ENCODE measurements at regions not wholly inside any gene's neighbourhood (a gene's known extent, or its start where the extent isn't known, plus 50 kb on each side); places are given as distances from the start of the nearest gene placed in this dataset.

DNA sequence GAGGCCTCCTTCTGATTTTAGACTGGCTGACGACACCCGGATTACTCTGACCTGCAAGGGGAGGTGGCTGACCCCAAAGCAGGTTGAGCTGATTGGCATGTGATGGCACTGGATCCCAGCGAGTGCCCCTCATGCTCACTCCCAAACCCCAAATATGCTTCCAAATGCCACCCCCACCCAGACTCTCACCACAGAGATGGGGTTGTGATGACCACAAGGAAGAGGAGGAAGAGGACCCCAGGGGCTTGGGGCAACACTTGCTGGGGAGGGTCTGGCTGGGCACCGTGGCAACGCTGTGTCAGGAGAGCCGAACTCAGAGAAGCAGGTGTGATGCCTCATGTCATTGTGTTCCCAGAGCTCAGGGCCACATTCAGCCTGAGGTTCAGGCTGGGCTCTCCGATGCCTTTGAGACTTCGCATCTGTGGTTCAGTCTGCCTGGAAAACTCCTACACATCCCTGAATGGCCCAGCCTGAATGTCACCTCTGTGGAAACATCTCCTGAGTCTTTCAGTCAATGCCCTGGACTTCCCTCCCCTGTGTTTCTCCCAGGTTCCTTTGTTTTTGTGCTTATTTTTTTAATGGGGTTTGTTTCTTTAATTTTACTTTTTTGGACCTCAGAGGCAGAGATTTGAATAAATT is 169.1 kb upstream of the PMEPA1 start:
- no peak overlapping the region for H3K4ac ChIP-seq (ENCODE audit: low read depth in 1 of 2, low read length in 2 of 2)
- H3K14ac ChIP-seq (ENCODE audit: low read length in 2 of 2): no peak overlapping the region

DNA sequence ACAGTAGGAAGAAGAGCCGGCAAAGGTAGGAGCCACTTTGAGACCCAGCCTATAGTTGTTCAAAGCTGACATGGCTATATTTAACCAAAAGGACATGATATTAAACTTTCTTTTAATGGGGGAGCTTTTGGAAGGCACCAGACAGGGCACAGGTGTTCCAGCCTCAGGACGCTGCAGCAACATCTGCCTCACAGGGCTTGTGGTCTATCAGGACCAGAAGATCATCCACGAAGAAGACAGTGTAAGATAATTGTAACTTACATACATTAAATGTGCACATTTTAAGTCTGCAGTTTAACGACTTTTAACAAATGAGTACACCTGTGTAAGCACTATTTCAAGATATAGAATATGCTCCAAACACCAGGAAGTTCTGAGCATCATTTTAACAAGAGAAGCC is 168.2 kb upstream of the PMEPA1 start:
- WGBS: 75% methylated on average over 3 of the region's 4 CpGs
- Histone ChIP-seq H2BK120ac (ENCODE audit: low read depth, low read length) (no peak overlapping the region), H3K4me3 (ENCODE audit: insufficient read depth in 1 of 2, low read depth in 1 of 2, low read length in 2 of 2) (no peak overlapping the region), H3K4ac (ENCODE audit: low read depth in 1 of 2, low read length in 2 of 2) (no peak overlapping the region), H2AK5ac (ENCODE audit: low read length, severe bottlenecking) (no peak overlapping the region), H4K8ac (ENCODE audit: low read length) (no peak overlapping the region), H3K9ac (ENCODE audit: low read length) (no peak overlapping the region), H3K27me3 (ENCODE audit: control insufficient read depth in 1 of 2, insufficient read depth in 1 of 2, low read length in 2 of 2) (peaks cover 12 to 79% of the 10 kb centered on the region in 2 experiments), H3K27ac (ENCODE audit: low read length, poor library complexity, severe bottlenecking) (no peak overlapping the region), H3K4me1 (ENCODE audit: control insufficient read depth, insufficient read depth, low read depth, low read length) (no peaks in the 10 kb centered on the region), H2BK15ac (ENCODE audit: low read depth, poor library complexity, severe bottlenecking) (no peak overlapping the region), H3K36me3 (ENCODE audit: control insufficient read depth in 1 of 2, insufficient read depth in 2 of 2, low read depth in 1 of 2, low read length in 2 of 2) (no peaks in the 10 kb centered on the region), H3K79me1 (replicated peaks; ENCODE audit: low read length, poor library complexity, severe bottlenecking) (no peaks in the 10 kb centered on the region), H3K14ac (ENCODE audit: low read length in 2 of 2) (no peak overlapping the region), H3K4me2 (ENCODE audit: low read length, poor library complexity, severe bottlenecking) (no peak overlapping the region), H2AFZ (ENCODE audit: low read depth, low read length) (no peak overlapping the region), H2BK12ac (ENCODE audit: low read length in 2 of 2) (no peak overlapping the region), H3K18ac (ENCODE audit: low read depth in 1 of 2, low read length in 2 of 2) (no peak overlapping the region), H3K23ac (ENCODE audit: low read length in 2 of 2) (no peak overlapping the region), H4K91ac (ENCODE audit: low read length) (no peak overlapping the region), H3K9me3 (ENCODE audit: control insufficient read depth, low read length) (no peaks in the 10 kb centered on the region), H2BK5ac (ENCODE audit: low read depth, low read length, poor library complexity, severe bottlenecking) (no peak overlapping the region)
- DNase-seq: no peak

More for the DNA sequence above, 169.1 kb upstream of the PMEPA1 start:
- H3K4me2 ChIP-seq (ENCODE audit: low read length, poor library complexity, severe bottlenecking): no peak overlapping the region
- no peak overlapping the region for H2BK15ac ChIP-seq (ENCODE audit: low read depth, poor library complexity, severe bottlenecking)
- no peaks in the 10 kb centered on the region for H3K79me1 ChIP-seq (replicated peaks; ENCODE audit: low read length, poor library complexity, severe bottlenecking)
- no peak for DNase-seq
- no peak overlapping the region for H3K23ac ChIP-seq (ENCODE audit: low read length in 2 of 2)
- no peak overlapping the region for H3K9ac ChIP-seq (ENCODE audit: low read length)
- no peak overlapping the region for H2BK12ac ChIP-seq (ENCODE audit: low read length in 2 of 2)
- H2AK5ac ChIP-seq (ENCODE audit: low read length, severe bottlenecking): no peak overlapping the region
- H4K8ac ChIP-seq (ENCODE audit: low read length): no peak overlapping the region
- H3K4me1 ChIP-seq (ENCODE audit: control insufficient read depth, insufficient read depth, low read depth, low read length): no peaks in the 10 kb centered on the region
- no peak overlapping the region for H2AFZ ChIP-seq (ENCODE audit: low read depth, low read length)
- no peaks in the 10 kb centered on the region for H3K36me3 ChIP-seq (ENCODE audit: control insufficient read depth in 1 of 2, insufficient read depth in 2 of 2, low read depth in 1 of 2, low read length in 2 of 2)
- H4K91ac ChIP-seq (ENCODE audit: low read length): no peak overlapping the region
- no peak overlapping the region for H2BK120ac ChIP-seq (ENCODE audit: low read depth, low read length)
- no peak overlapping the region for H3K4me3 ChIP-seq (ENCODE audit: insufficient read depth in 1 of 2, low read depth in 1 of 2, low read length in 2 of 2)
- no peak overlapping the region for H3K27ac ChIP-seq (ENCODE audit: low read length, poor library complexity, severe bottlenecking)
- 79% methylated on average over 7 of the region's 8 CpGs for WGBS
- H2BK5ac ChIP-seq (ENCODE audit: low read depth, low read length, poor library complexity, severe bottlenecking): no peak overlapping the region
- H3K9me3 ChIP-seq (ENCODE audit: control insufficient read depth, low read length): no peaks in the 10 kb centered on the region
- peaks cover 12 to 75% of the 10 kb centered on the region in 2 experiments for H3K27me3 ChIP-seq (ENCODE audit: control insufficient read depth in 1 of 2, insufficient read depth in 1 of 2, low read length in 2 of 2)
- H3K18ac ChIP-seq (ENCODE audit: low read depth in 1 of 2, low read length in 2 of 2): no peak overlapping the region

- H3K27ac ChIP-seq (ENCODE audit: low read length, poor library complexity, severe bottlenecking): no peak overlapping the region
- no peak overlapping the region for H2BK120ac ChIP-seq (ENCODE audit: low read depth, low read length)
- no peak overlapping the region for H3K23ac ChIP-seq (ENCODE audit: low read length in 2 of 2)
- no peak overlapping the region for H4K8ac ChIP-seq (ENCODE audit: low read length)
- no peak overlapping the region for H2AK5ac ChIP-seq (ENCODE audit: low read length, severe bottlenecking)
- H4K91ac ChIP-seq (ENCODE audit: low read length): no peak overlapping the region
- no peak overlapping the region for H3K18ac ChIP-seq (ENCODE audit: low read depth in 1 of 2, low read length in 2 of 2)
- H3K36me3 ChIP-seq (ENCODE audit: control insufficient read depth in 1 of 2, insufficient read depth in 2 of 2, low read depth in 1 of 2, low read length in 2 of 2): no peaks in the 10 kb centered on the region
- no peaks in the 10 kb centered on the region for H3K4me1 ChIP-seq (ENCODE audit: control insufficient read depth, insufficient read depth, low read depth, low read length)
- H2AFZ ChIP-seq (ENCODE audit: low read depth, low read length): no peak overlapping the region
- H3K27me3 ChIP-seq (ENCODE audit: control insufficient read depth in 1 of 2, insufficient read depth in 1 of 2, low read length in 2 of 2): peaks cover 12 to 81% of the 10 kb centered on the region in 2 experiments
- no peak overlapping the region for H2BK15ac ChIP-seq (ENCODE audit: low read depth, poor library complexity, severe bottlenecking)
- WGBS: 74% methylated on average over 16 of the region's 16 CpGs
- H2BK5ac ChIP-seq (ENCODE audit: low read depth, low read length, poor library complexity, severe bottlenecking): no peak overlapping the region
- H3K9ac ChIP-seq (ENCODE audit: low read length): no peak overlapping the region
- H3K4me3 ChIP-seq (ENCODE audit: insufficient read depth in 1 of 2, low read depth in 1 of 2, low read length in 2 of 2): no peak overlapping the region
- DNase-seq: no peak
- H3K14ac ChIP-seq (ENCODE audit: low read length in 2 of 2): no peak overlapping the region
- no peak overlapping the region for H3K4me2 ChIP-seq (ENCODE audit: low read length, poor library complexity, severe bottlenecking)
- no peak overlapping the region for H3K4ac ChIP-seq (ENCODE audit: low read depth in 1 of 2, low read length in 2 of 2)
- H2BK12ac ChIP-seq (ENCODE audit: low read length in 2 of 2): no peak overlapping the region
- no peaks in the 10 kb centered on the region for H3K9me3 ChIP-seq (ENCODE audit: control insufficient read depth, low read length)
- no peaks in the 10 kb centered on the region for H3K79me1 ChIP-seq (replicated peaks; ENCODE audit: low read length, poor library complexity, severe bottlenecking)
These were observed 167.5 kb upstream of the PMEPA1 start for GRCh38 chr20:57877131-57877824.

GRCh38 chr20:57876163-57876562 is 166.3 kb upstream of the PMEPA1 start:
- Histone ChIP-seq H3K79me1 (replicated peaks; ENCODE audit: low read length, poor library complexity, severe bottlenecking) (no peaks in the 10 kb centered on the region), H2BK15ac (ENCODE audit: low read depth, poor library complexity, severe bottlenecking) (no peak overlapping the region), H4K8ac (ENCODE audit: low read length) (no peak overlapping the region), H2BK12ac (ENCODE audit: low read length in 2 of 2) (no peak overlapping the region), H3K36me3 (ENCODE audit: control insufficient read depth in 1 of 2, insufficient read depth in 2 of 2, low read depth in 1 of 2, low read length in 2 of 2) (no peaks in the 10 kb centered on the region), H2BK5ac (ENCODE audit: low read depth, low read length, poor library complexity, severe bottlenecking) (no peak overlapping the region), H3K9me3 (ENCODE audit: control insufficient read depth, low read length) (no peaks in the 10 kb centered on the region), H3K14ac (ENCODE audit: low read length in 2 of 2) (no peak overlapping the region), H2BK120ac (ENCODE audit: low read depth, low read length) (no peak overlapping the region), H3K4ac (ENCODE audit: low read depth in 1 of 2, low read length in 2 of 2) (no peak overlapping the region), H4K91ac (ENCODE audit: low read length) (no peak overlapping the region), H3K27me3 (ENCODE audit: control insufficient read depth in 1 of 2, insufficient read depth in 1 of 2, low read length in 2 of 2) (peaks cover 12 to 73% of the 10 kb centered on the region in 2 experiments), H3K4me1 (ENCODE audit: control insufficient read depth, insufficient read depth, low read depth, low read length) (no peaks in the 10 kb centered on the region), H2AFZ (ENCODE audit: low read depth, low read length) (no peak overlapping the region), H3K4me2 (ENCODE audit: low read length, poor library complexity, severe bottlenecking) (no peak overlapping the region), H3K9ac (ENCODE audit: low read length) (no peak overlapping the region), H3K4me3 (ENCODE audit: insufficient read depth in 1 of 2, low read depth in 1 of 2, low read length in 2 of 2) (no peak overlapping the region), H3K18ac (ENCODE audit: low read depth in 1 of 2, low read length in 2 of 2) (no peak overlapping the region), H3K27ac (ENCODE audit: low read length, poor library complexity, severe bottlenecking) (no peak overlapping the region), H2AK5ac (ENCODE audit: low read length, severe bottlenecking) (no peak overlapping the region), H3K23ac (ENCODE audit: low read length in 2 of 2) (no peak overlapping the region)
- WGBS: 64% methylated on average over 4 of the region's 4 CpGs
- DNase-seq: no peak
